H9 (cell line): ENCODE measurements at regions not wholly inside any gene's neighbourhood (a gene's known extent, or its start where the extent isn't known, plus 50 kb on each side); places are given as distances from the start of the nearest gene placed in this dataset.

ENCODE experiments used
- DNase-seq: peaks from one replicate; pipeline ENCODE4 v3.0.0-alpha.2; 2017
- H2AFZ ChIP-seq: one replicate; pipeline ENCODE4 v1.6.1; 2013; ENCODE audit warnings: mild to moderate bottlenecking, low read length, control low read depth, moderate library complexity
- H2AK5ac ChIP-seq: 2 replicates; pipeline ENCODE4 v1.6.1; 2013; ENCODE audit warnings: low read length, control low read depth, mixed read lengths; ENCODE audit not compliant: insufficient read length
- H2BK120ac ChIP-seq: one replicate; pipeline ENCODE4 v1.6.1; 2013; ENCODE audit warnings: low read depth, mild to moderate bottlenecking, low read length, control low read depth, inconsistent platforms; ENCODE audit not compliant: poor library complexity, severe bottlenecking
- H2BK12ac ChIP-seq: 2 replicates; pipeline ENCODE4 v1.6.1; 2013; ENCODE audit warnings: low read length, control low read depth, mixed read lengths, low read depth; ENCODE audit not compliant: insufficient read length
- H2BK15ac ChIP-seq: 2 replicates; pipeline ENCODE4 v1.6.1; 2013; ENCODE audit warnings: low read depth, low read length, control low read depth
- H2BK20ac ChIP-seq: one replicate; pipeline ENCODE4 v1.6.1; 2013; ENCODE audit warnings: low read depth, mild to moderate bottlenecking, low read length, control low read depth, inconsistent platforms; ENCODE audit not compliant: poor library complexity, severe bottlenecking
- H2BK5ac ChIP-seq: 2 replicates; pipeline ENCODE4 v1.6.1; 2013; ENCODE audit warnings: low read length, control low read depth, mixed read lengths; ENCODE audit not compliant: insufficient read length
- H3K14ac ChIP-seq: 2 replicates; pipeline ENCODE4 v1.6.1; 2013; ENCODE audit warnings: low read length, control low read depth; ENCODE audit not compliant: insufficient read depth
- H3K18ac ChIP-seq: 2 replicates; pipeline ENCODE4 v1.6.1; 2013; ENCODE audit warnings: low read depth, mild to moderate bottlenecking, mixed read lengths, low read length, control low read depth; ENCODE audit not compliant: insufficient read length
- H3K23ac ChIP-seq: 2 replicates; pipeline ENCODE4 v1.6.1; 2013; ENCODE audit warnings: low read length, control low read depth, mixed read lengths, low read depth; ENCODE audit not compliant: insufficient read length
- H3K23me2 ChIP-seq: 2 replicates; pipeline ENCODE4 v1.6.1; 2013; ENCODE audit warnings: low read depth, mild to moderate bottlenecking, mixed read lengths, low read length, control low read depth; ENCODE audit not compliant: insufficient read length, poor library complexity, severe bottlenecking
- H3K27ac ChIP-seq: 2 replicates; pipeline ENCODE4 v1.5.1; 2013; ENCODE audit warnings: low read length, control low read depth, mixed read lengths, low read depth; ENCODE audit not compliant: insufficient read length
- H3K27me3 ChIP-seq: 2 replicates; pipeline ENCODE4 v1.6.1; 2013; ENCODE audit warnings: low read length, control low read depth, inconsistent platforms; ENCODE audit not compliant: insufficient read depth
- H3K4ac ChIP-seq: 2 replicates; pipeline ENCODE4 v1.6.1; 2013; ENCODE audit warnings: low read depth, mild to moderate bottlenecking, control low read depth, inconsistent platforms, low read length, moderate library complexity
- H3K4me1 ChIP-seq: 2 replicates; pipeline ENCODE4 v1.6.1; 2013; ENCODE audit warnings: low read length, control low read depth, inconsistent platforms; ENCODE audit not compliant: insufficient read depth
- H3K4me2 ChIP-seq: 2 replicates; pipeline ENCODE4 v1.6.1; 2013; ENCODE audit warnings: low read length, control low read depth, mixed read lengths; ENCODE audit not compliant: insufficient read length, insufficient read depth
- H3K56ac ChIP-seq: 2 replicates; pipeline ENCODE4 v1.6.1; 2013; ENCODE audit warnings: low read depth, mild to moderate bottlenecking, mixed read lengths, low read length, control low read depth; ENCODE audit not compliant: insufficient read length
- H3K79me1 ChIP-seq: 2 replicates; pipeline ENCODE4 v1.6.1; 2013; ENCODE audit warnings: low read depth, mild to moderate bottlenecking, moderate library complexity, low read length, control low read depth, inconsistent platforms; ENCODE audit not compliant: insufficient read depth, poor library complexity, severe bottlenecking
- H3K79me2 ChIP-seq: 2 replicates; pipeline ENCODE4 v1.6.1; 2013; ENCODE audit warnings: low read length, control low read depth, inconsistent platforms; ENCODE audit not compliant: insufficient read depth
- H3K9ac ChIP-seq: 2 replicates; pipeline ENCODE4 v1.6.1; 2013; ENCODE audit warnings: low read length, control low read depth, mixed read lengths; ENCODE audit not compliant: insufficient read length; ENCODE audit errors: extremely low read depth
- H3K9me3 ChIP-seq: one replicate; pipeline ENCODE4 v1.6.1; 2013; ENCODE audit warnings: low read depth, low read length, inconsistent platforms; ENCODE audit not compliant: control insufficient read depth
- H3T11ph ChIP-seq: one replicate; pipeline ENCODE4 v1.6.1; 2013; ENCODE audit warnings: mild to moderate bottlenecking, low read length, control low read depth, inconsistent platforms
- H4K20me1 ChIP-seq: one replicate; pipeline ENCODE4 v1.6.1; 2013; ENCODE audit not compliant: control insufficient read depth, insufficient read length, insufficient read depth
- H4K5ac ChIP-seq: 2 replicates; pipeline ENCODE4 v1.6.1; 2013; ENCODE audit warnings: low read depth, mild to moderate bottlenecking, mixed read lengths, low read length, control low read depth; ENCODE audit not compliant: insufficient read length
- H4K8ac ChIP-seq: replicated peaks from 2 replicates; pipeline ENCODE4 v1.6.1; 2013; ENCODE audit warnings: low read length, control low read depth, mixed read lengths, low read depth; ENCODE audit not compliant: insufficient read length
- H4K91ac ChIP-seq: 2 replicates; pipeline ENCODE4 v1.6.1; 2013; ENCODE audit warnings: low read depth, mild to moderate bottlenecking, moderate library complexity, mixed read lengths, low read length, control low read depth; ENCODE audit not compliant: insufficient read length
- H3K27ac Mint-ChIP-seq, 3 experiments: 2 replicates in 2 of 3; 3 replicates in 1 of 3; pipeline ENCODE4 v1.8.0; 2020 to 2021; ENCODE audit warnings: mixed read lengths in 3 of 3, mild to moderate bottlenecking in 1 of 3, moderate library complexity in 1 of 3
- H3K27me3 Mint-ChIP-seq: 2 replicates; pipeline ENCODE4 v1.8.0; 2021; ENCODE audit warnings: low read depth, mild to moderate bottlenecking, moderate library complexity, mixed read lengths
- H3K36me3 Mint-ChIP-seq, 3 experiments: 2 replicates in 2 of 3; 3 replicates in 1 of 3; pipeline ENCODE4 v1.8.0; 2020 to 2021; ENCODE audit warnings: low read depth in 3 of 3, mixed read lengths in 3 of 3; ENCODE audit not compliant: insufficient read depth in 1 of 3
- H3K4me1 Mint-ChIP-seq, 2 experiments: 2 replicates each; pipeline ENCODE4 v1.8.0; 2020; ENCODE audit warnings: mixed read lengths in 2 of 2
- H3K4me3 Mint-ChIP-seq, 2 experiments: 2 replicates in 1 of 2; 3 replicates in 1 of 2; pipeline ENCODE4 v1.8.0; 2020 to 2021; ENCODE audit warnings: mild to moderate bottlenecking in 2 of 2, mixed read lengths in 2 of 2, moderate library complexity in 1 of 2
- H3K9me3 Mint-ChIP-seq, 2 experiments: 2 replicates in 1 of 2; 3 replicates in 1 of 2; pipeline ENCODE4 v1.8.0; 2020; ENCODE audit warnings: mild to moderate bottlenecking in 2 of 2, mixed read lengths in 2 of 2, moderate library complexity in 1 of 2
- WGBS: extraction: QIAGEN DNeasy Blood & Tissue Kit; methylation state at CpG from one replicate; pipeline ENCODE4 v1.1.7; 2013; ENCODE audit warnings: missing lambda C conversion rate, low lambda C conversion rate, mixed read lengths; ENCODE audit not compliant: insufficient read length; ENCODE audit errors: extremely low coverage; 5-methylcytosine and 5-hydroxymethylcytosine counted together
- TF ChIP-seq, protein P1 (sequence below): fragments of 200-600 bp; sonication (generic); conservative IDR thresholded peaks from 3 replicates; pipeline ENCODE4 v1.8.0; 2021; ENCODE audit warnings: antibody characterized with exemption, mild to moderate bottlenecking

DNA sequence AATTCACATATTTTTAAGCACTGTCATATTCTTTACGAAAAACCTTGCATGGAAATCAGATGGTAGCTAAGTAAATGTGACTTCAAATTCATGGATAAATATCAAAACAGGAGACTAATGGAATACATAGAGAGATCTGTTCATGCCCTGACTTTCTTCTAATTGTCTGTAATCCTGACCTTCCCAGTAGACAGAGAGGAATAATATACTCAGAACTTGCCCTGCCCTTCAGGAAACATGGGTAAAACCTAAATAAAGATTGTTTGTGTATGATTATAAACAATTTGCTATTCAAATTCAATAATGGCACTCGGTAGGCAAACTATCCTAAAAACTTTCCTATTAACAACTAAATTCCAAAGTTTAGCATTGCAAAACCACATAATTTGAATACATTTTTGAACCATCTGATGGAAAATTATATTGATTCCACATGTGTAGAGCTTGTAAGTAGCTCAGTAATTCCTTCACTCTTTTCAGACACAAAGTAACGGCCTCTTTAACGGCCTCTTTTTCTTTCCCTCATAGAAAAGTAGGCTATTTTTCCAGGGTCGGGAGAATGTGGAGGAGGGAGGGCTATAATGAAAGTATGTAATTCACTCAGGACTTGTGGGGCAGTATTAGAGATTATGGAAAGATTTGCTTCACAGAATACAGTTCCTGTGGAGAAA lies 227.6 kb downstream of the ALDH8A1 start:
- Mint-ChIP-seq H3K27me3 (no peaks in the 10 kb centered on the region), H3K36me3 (no peaks in the 10 kb centered on the region), H3K4me3 (no peak overlapping the region), H3K27ac (no peak overlapping the region), H3K4me1 (no peaks in the 10 kb centered on the region), H3K9me3 (no peaks in the 10 kb centered on the region)
- Histone ChIP-seq H3T11ph (no peak overlapping the region), H2BK120ac (no peak overlapping the region), H3K79me1 (no peaks in the 10 kb centered on the region), H3K23me2 (no peaks in the 10 kb centered on the region), H2BK15ac (no peak overlapping the region), H2BK20ac (no peak overlapping the region), H3K9ac (no peak overlapping the region), H3K27me3 (no peaks in the 10 kb centered on the region), H4K20me1 (no peaks in the 10 kb centered on the region), H4K8ac (no peak overlapping the region), H3K18ac (no peak overlapping the region), H3K9me3 (no peaks in the 10 kb centered on the region), H3K56ac (no peak overlapping the region), H3K4ac (no peak overlapping the region), H3K4me1 (no peaks in the 10 kb centered on the region), H3K4me2 (no peak overlapping the region), H3K27ac (no peak overlapping the region), H2AFZ (no peak overlapping the region), H3K23ac (no peak overlapping the region), H3K14ac (no peak overlapping the region), H2BK12ac (no peak overlapping the region), H3K79me2 (no peaks in the 10 kb centered on the region), H2AK5ac (no peak overlapping the region), H4K91ac (no peak overlapping the region), H4K5ac (no peak overlapping the region), H2BK5ac (no peak overlapping the region)
- TF ChIP-seq, protein P1, sequence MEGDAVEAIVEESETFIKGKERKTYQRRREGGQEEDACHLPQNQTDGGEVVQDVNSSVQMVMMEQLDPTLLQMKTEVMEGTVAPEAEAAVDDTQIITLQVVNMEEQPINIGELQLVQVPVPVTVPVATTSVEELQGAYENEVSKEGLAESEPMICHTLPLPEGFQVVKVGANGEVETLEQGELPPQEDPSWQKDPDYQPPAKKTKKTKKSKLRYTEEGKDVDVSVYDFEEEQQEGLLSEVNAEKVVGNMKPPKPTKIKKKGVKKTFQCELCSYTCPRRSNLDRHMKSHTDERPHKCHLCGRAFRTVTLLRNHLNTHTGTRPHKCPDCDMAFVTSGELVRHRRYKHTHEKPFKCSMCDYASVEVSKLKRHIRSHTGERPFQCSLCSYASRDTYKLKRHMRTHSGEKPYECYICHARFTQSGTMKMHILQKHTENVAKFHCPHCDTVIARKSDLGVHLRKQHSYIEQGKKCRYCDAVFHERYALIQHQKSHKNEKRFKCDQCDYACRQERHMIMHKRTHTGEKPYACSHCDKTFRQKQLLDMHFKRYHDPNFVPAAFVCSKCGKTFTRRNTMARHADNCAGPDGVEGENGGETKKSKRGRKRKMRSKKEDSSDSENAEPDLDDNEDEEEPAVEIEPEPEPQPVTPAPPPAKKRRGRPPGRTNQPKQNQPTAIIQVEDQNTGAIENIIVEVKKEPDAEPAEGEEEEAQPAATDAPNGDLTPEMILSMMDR = no peak
- no peak for DNase-seq
- WGBS = no CpG with 5 or more reads among the region's 5 CpGs
